ENCODE measurements at regions not wholly inside any gene's neighbourhood (a gene's known extent, or its start where the extent isn't known, plus 50 kb on each side); places are given as distances from the start of the nearest gene placed in this dataset.
"Not testable (repeated sequence)": the region's sequence is repeated elsewhere in the genome, so short reads cannot be mapped to it uniquely, and the experiment has no call there.

DNA sequence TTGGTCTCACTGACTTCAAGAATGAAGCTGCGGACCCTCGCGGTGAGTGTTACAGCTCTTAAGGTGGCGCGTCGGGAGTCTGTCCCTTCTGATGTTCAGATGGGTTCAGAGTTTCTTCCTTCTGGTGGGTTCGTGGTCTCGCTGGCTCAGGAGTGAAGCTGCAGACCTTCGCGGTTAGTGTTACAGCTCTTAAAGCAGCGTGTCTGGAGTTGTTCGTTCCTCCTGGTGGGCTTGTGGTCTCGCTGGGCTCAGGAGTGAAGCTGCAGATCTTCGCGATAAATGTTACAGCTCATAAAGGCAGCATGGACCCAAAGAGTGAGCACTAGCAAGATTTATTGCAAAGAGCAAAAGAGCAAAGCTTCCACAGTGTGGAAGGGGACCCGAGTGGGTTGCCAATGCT lies 119.1 kb upstream of the TOP1 start:
- WGBS, 2 experiments (ENCODE audit: insufficient coverage in 2 of 2), result 95 to 98% methylated on average over 16 of the region's 16 CpGs
- H3K27ac ChIP-seq (ENCODE audit: low read depth, low read length, severe bottlenecking); H3K9me3 ChIP-seq (ENCODE audit: control insufficient read depth, low read length); H3K4me1 ChIP-seq (ENCODE audit: control insufficient read depth, insufficient read depth, low read length, poor library complexity, severe bottlenecking); H3K36me3 ChIP-seq (ENCODE audit: control insufficient read depth, insufficient read depth, low read length); H3K4me3 ChIP-seq (ENCODE audit: extremely low read depth, insufficient read depth, low read length, poor library complexity, severe bottlenecking): not testable (repeated sequence)

GRCh38 chr20:40910436-40910835 lies 118.2 kb upstream of the TOP1 start:
- H3K4me3 ChIP-seq (ENCODE audit: extremely low read depth, insufficient read depth, low read length, poor library complexity, severe bottlenecking); H3K36me3 ChIP-seq (ENCODE audit: control insufficient read depth, insufficient read depth, low read length); H3K9me3 ChIP-seq (ENCODE audit: control insufficient read depth, low read length); H3K4me1 ChIP-seq (ENCODE audit: control insufficient read depth, insufficient read depth, low read length, poor library complexity, severe bottlenecking); H3K27ac ChIP-seq (ENCODE audit: low read depth, low read length, severe bottlenecking): not testable (repeated sequence)
- WGBS, 2 experiments (ENCODE audit: insufficient coverage in 2 of 2), result 97% methylated on average over 6 to 14 of the region's 23 CpGs

- 86 to 94% methylated on average over 13 to 24 of the region's 27 CpGs for WGBS, 2 experiments (ENCODE audit: insufficient coverage in 2 of 2)
- H3K4me1 ChIP-seq (ENCODE audit: control insufficient read depth, insufficient read depth, low read length, poor library complexity, severe bottlenecking); H3K4me3 ChIP-seq (ENCODE audit: extremely low read depth, insufficient read depth, low read length, poor library complexity, severe bottlenecking); H3K9me3 ChIP-seq (ENCODE audit: control insufficient read depth, low read length); H3K36me3 ChIP-seq (ENCODE audit: control insufficient read depth, insufficient read depth, low read length); H3K27ac ChIP-seq (ENCODE audit: low read depth, low read length, severe bottlenecking): not testable (repeated sequence)
Measured at GRCh38 chr20:40911152-40911551, 117.5 kb upstream of the TOP1 start.

DNA sequence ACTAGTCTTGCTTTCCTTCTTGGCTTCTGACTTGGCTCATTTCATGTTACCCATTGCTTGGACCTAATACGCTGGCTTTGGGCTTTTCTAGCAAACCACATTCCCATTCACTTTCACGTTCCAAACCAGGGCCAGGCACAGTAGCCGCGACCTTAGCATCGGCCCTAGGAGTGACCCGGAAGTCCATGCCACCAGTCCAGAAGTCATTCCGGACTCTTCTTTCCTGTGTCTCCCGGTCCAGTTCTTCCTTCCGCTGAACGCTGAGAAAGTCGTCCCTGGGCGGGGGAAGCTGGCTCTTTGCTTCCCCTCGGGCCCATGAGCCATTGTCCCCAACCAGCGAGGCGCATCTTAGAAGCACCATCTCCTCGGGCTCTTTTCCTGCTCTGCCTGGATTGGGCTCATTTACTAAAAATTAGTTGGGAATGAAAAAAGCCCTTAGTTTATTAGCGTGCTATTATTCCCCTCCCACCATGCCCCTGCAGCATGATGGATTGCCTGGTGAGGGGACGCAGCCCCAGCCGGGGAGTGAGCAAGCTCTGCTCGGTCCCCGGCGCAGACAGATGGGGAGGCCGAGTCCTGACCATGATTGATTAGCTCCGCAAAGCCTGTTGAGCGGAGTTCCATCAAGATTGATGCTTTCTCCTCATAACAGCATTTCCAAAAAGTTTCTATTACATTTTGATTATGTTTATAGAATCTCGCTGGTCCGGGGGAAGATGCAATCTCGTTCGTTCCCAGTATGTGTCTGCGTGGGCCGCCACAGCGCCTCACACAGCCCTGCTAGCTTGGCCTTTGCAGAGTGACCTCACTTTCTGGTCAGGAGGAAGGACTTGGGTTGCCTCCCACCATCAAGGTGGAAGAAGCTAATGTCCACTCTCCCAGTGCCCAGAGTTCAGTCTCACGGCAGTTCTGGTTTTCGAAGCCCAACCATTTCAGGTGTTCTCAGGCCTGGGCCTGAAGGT lies 115.1 kb upstream of the TOP1 start:
- Histone ChIP-seq H3K4me3 (ENCODE audit: extremely low read depth, insufficient read depth, low read length, poor library complexity, severe bottlenecking) (no peak overlapping the region), H3K4me1 (ENCODE audit: control insufficient read depth, insufficient read depth, low read length, poor library complexity, severe bottlenecking) (no peaks in the 10 kb centered on the region), H3K36me3 (ENCODE audit: control insufficient read depth, insufficient read depth, low read length) (no peaks in the 10 kb centered on the region), H3K9me3 (ENCODE audit: control insufficient read depth, low read length) (no peaks in the 10 kb centered on the region), H3K27ac (ENCODE audit: low read depth, low read length, severe bottlenecking) (no peak overlapping the region)
- WGBS, 2 experiments (ENCODE audit: insufficient coverage in 2 of 2), result 87 to 88% methylated on average over 27 to 33 of the region's 34 CpGs

DNA sequence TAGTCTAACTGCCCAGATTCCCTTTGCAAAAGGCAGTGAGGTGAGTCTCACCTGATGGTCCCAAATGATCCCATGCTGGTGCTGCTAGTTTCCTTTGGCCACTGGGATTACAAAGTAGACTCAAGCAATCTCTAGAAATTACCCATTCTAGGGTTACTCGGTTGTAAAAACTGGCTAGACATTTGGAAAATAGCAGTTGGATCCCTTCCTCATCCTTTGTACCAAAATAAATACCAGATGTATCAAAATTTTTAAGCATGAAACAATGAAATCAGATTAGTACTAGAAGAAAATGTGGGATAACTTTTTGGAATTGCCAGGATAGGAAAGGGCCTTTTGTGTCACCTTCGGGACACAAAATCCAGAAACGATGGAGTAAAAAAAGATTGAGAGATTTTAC lies 112.9 kb upstream of the TOP1 start:
- Histone ChIP-seq H3K36me3 (ENCODE audit: control insufficient read depth, insufficient read depth, low read length) (no peaks in the 10 kb centered on the region), H3K4me1 (ENCODE audit: control insufficient read depth, insufficient read depth, low read length, poor library complexity, severe bottlenecking) (no peaks in the 10 kb centered on the region), H3K27ac (ENCODE audit: low read depth, low read length, severe bottlenecking) (no peak overlapping the region), H3K9me3 (ENCODE audit: control insufficient read depth, low read length) (no peaks in the 10 kb centered on the region), H3K4me3 (ENCODE audit: extremely low read depth, insufficient read depth, low read length, poor library complexity, severe bottlenecking) (no peak overlapping the region)
- 91 to 100% methylated on average over 1 of the region's 3 CpGs for WGBS, 2 experiments (ENCODE audit: insufficient coverage in 2 of 2)

DNA sequence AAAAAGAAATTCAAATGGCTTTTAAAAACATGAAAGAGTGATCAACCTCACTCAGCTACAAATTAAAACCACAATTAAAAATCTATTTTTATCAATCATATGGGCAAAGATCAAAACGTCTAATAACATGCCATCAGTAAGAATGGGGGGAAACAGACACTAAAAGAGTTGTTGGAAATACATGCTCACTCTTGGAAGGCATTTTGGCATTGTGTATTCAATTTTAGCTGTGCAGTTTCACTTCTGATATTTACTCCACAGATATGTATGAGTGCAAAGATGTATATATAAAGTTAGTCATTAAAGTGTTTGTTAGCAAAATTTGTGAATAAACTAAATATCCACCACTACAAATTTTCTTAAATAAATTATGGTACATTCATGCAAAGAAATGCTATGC lies 112.3 kb upstream of the TOP1 start:
- Histone ChIP-seq H3K4me3 (ENCODE audit: extremely low read depth, insufficient read depth, low read length, poor library complexity, severe bottlenecking) (no peak overlapping the region), H3K27ac (ENCODE audit: low read depth, low read length, severe bottlenecking) (no peak overlapping the region), H3K9me3 (ENCODE audit: control insufficient read depth, low read length) (no peaks in the 10 kb centered on the region), H3K4me1 (ENCODE audit: control insufficient read depth, insufficient read depth, low read length, poor library complexity, severe bottlenecking) (no peaks in the 10 kb centered on the region), H3K36me3 (ENCODE audit: control insufficient read depth, insufficient read depth, low read length) (no peaks in the 10 kb centered on the region)
- WGBS, 2 experiments (ENCODE audit: insufficient coverage in 2 of 2), result no CpG with 5 or more reads among the region's 1 CpG

DNA sequence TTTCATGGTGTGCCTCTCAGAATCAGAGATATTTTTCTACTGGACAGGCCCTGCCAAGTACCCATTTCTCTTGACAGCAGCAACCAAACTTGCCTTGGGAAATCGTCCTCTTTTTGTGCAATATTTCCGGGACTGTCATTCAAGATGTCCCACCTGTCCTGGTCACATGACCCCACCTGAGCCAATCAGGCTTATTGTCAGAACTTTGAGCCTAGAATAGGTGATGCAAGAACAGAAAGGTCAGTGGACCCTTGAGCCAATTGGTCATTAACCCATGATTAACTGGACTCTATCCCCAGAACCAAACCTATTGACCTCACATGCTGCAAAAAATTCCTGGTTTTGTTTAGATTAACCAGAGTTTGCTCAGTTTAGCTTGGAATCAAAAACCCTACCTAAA lies 108.3 kb upstream of the TOP1 start:
- no peak overlapping the region for H3K27ac ChIP-seq (ENCODE audit: low read depth, low read length, severe bottlenecking)
- no peak overlapping the region for H3K4me3 ChIP-seq (ENCODE audit: extremely low read depth, insufficient read depth, low read length, poor library complexity, severe bottlenecking)
- H3K4me1 ChIP-seq (ENCODE audit: control insufficient read depth, insufficient read depth, low read length, poor library complexity, severe bottlenecking), result no peaks in the 10 kb centered on the region
- 71 to 78% methylated on average over 2 of the region's 2 CpGs for WGBS, 2 experiments (ENCODE audit: insufficient coverage in 2 of 2)
- H3K9me3 ChIP-seq (ENCODE audit: control insufficient read depth, low read length), result no peaks in the 10 kb centered on the region
- H3K36me3 ChIP-seq (ENCODE audit: control insufficient read depth, insufficient read depth, low read length), result no peaks in the 10 kb centered on the region

GRCh38 chr20:40922865-40923264 lies 105.8 kb upstream of the TOP1 start:
- Histone ChIP-seq H3K4me1 (ENCODE audit: control insufficient read depth, insufficient read depth, low read length, poor library complexity, severe bottlenecking) (no peaks in the 10 kb centered on the region), H3K27ac (ENCODE audit: low read depth, low read length, severe bottlenecking) (no peak overlapping the region), H3K36me3 (ENCODE audit: control insufficient read depth, insufficient read depth, low read length) (no peaks in the 10 kb centered on the region), H3K9me3 (ENCODE audit: control insufficient read depth, low read length) (no peaks in the 10 kb centered on the region), H3K4me3 (ENCODE audit: extremely low read depth, insufficient read depth, low read length, poor library complexity, severe bottlenecking) (no peak overlapping the region)
- WGBS, 2 experiments (ENCODE audit: insufficient coverage in 2 of 2), result 83% methylated on average over 1 of the region's 3 CpGs; no CpG with 5 or more reads in 1 of the 2 experiments

DNA sequence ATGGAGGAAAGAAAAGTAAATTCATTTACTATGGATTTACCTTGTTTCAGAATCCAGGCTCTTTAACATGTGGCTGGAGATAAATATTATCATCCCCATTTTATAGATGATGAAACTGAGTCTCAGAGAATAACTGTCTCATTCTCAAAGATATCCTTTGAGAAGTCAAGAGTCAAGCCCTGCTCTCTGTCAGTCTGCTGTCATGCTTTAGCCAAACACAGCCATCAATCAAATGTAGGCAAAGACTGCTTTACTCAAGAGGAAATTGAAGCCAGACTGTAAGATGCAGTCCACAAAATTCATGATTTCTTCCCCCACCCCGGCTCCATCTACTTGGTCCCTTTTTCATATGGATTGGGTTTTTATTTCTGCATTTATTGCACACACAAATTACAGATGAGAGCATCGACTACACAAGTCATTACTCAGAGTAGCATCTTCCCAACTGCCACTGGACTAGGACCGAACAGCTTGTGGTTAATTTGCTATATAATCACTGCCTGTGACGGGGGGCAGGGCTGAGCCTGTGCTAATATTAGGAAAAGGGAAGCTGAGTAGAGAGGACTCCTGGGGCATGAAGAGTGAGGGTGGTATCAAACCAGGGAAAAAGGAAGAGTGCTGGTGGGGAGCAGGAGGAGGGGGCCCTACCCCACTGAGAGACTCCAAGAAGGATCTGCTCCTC lies 102.7 kb upstream of the TOP1 start:
- no peaks in the 10 kb centered on the region for H3K9me3 ChIP-seq (ENCODE audit: control insufficient read depth, low read length)
- no peaks in the 10 kb centered on the region for H3K36me3 ChIP-seq (ENCODE audit: control insufficient read depth, insufficient read depth, low read length)
- 90% methylated on average over 3 of the region's 4 CpGs; no CpG with 5 or more reads in 1 of the 2 experiments for WGBS, 2 experiments (ENCODE audit: insufficient coverage in 2 of 2)
- no peak overlapping the region for H3K27ac ChIP-seq (ENCODE audit: low read depth, low read length, severe bottlenecking)
- no peaks in the 10 kb centered on the region for H3K4me1 ChIP-seq (ENCODE audit: control insufficient read depth, insufficient read depth, low read length, poor library complexity, severe bottlenecking)
- no peak overlapping the region for H3K4me3 ChIP-seq (ENCODE audit: extremely low read depth, insufficient read depth, low read length, poor library complexity, severe bottlenecking)

GRCh38 chr20:40926928-40927327 lies 101.7 kb upstream of the TOP1 start:
- Histone ChIP-seq H3K9me3 (ENCODE audit: control insufficient read depth, low read length) (no peaks in the 10 kb centered on the region), H3K4me3 (ENCODE audit: extremely low read depth, insufficient read depth, low read length, poor library complexity, severe bottlenecking) (no peak overlapping the region), H3K4me1 (ENCODE audit: control insufficient read depth, insufficient read depth, low read length, poor library complexity, severe bottlenecking) (no peaks in the 10 kb centered on the region), H3K27ac (ENCODE audit: low read depth, low read length, severe bottlenecking) (no peak overlapping the region), H3K36me3 (ENCODE audit: control insufficient read depth, insufficient read depth, low read length) (no peaks in the 10 kb centered on the region)
- 94 to 100% methylated on average over 1 to 2 of the region's 2 CpGs for WGBS, 2 experiments (ENCODE audit: insufficient coverage in 2 of 2)

GRCh38 chr20:40930561-40930960 lies 98.1 kb upstream of the TOP1 start:
- H3K9me3 ChIP-seq (ENCODE audit: control insufficient read depth, low read length), result no peaks in the 10 kb centered on the region
- no peaks in the 10 kb centered on the region for H3K36me3 ChIP-seq (ENCODE audit: control insufficient read depth, insufficient read depth, low read length)
- no peaks in the 10 kb centered on the region for H3K4me1 ChIP-seq (ENCODE audit: control insufficient read depth, insufficient read depth, low read length, poor library complexity, severe bottlenecking)
- H3K4me3 ChIP-seq (ENCODE audit: extremely low read depth, insufficient read depth, low read length, poor library complexity, severe bottlenecking), result no peak overlapping the region
- H3K27ac ChIP-seq (ENCODE audit: low read depth, low read length, severe bottlenecking), result no peak overlapping the region
- 80 to 100% methylated on average over 1 of the region's 1 CpG for WGBS, 2 experiments (ENCODE audit: insufficient coverage in 2 of 2)
